D721Med (cell line): ENCODE measurements at regions not wholly inside any gene's neighbourhood (a gene's known extent, or its start where the extent isn't known, plus 50 kb on each side); places are given as distances from the start of the nearest gene placed in this dataset.

ENCODE experiments used
- DNase-seq: peaks from one replicate; pipeline ENCODE4 v3.0.0; 2011; ENCODE audit warnings: low spot score; ENCODE audit not compliant: insufficient read length
- FAIRE-seq: peaks from 2 replicates; lab custom pipeline; 2011; peaks lifted over from hg19 to GRCh38; lab: Jason Lieb, UNC
- CTCF ChIP-seq: IDR thresholded peaks from 2 replicates; pipeline ENCODE4 v1.5.1; 2012; ENCODE audit warnings: mild to moderate bottlenecking, control low read depth; ENCODE audit not compliant: insufficient read depth; ENCODE audit errors: missing control alignments

- TF ChIP-seq CTCF: no peak
- FAIRE-seq (no peak), DNase-seq (no peak)
Measured at GRCh38 chr9:75739884-75740611, 150.4 kb upstream of the PCSK5 start.

- DNase-seq (no peak), FAIRE-seq (no peak)
- no peak for TF ChIP-seq CTCF
Measured at GRCh38 chr9:75743855-75744254, 146.6 kb upstream of the PCSK5 start.

GRCh38 chr9:75754080-75754479 is 136.4 kb upstream of the PCSK5 start:
- DNase-seq (no peak), FAIRE-seq (no peak)
- no peak for TF ChIP-seq CTCF

GRCh38 chr9:75775166-75775565 is 115.3 kb upstream of the PCSK5 start:
- FAIRE-seq (no peak), DNase-seq (no peak)
- TF ChIP-seq CTCF: no peak

GRCh38 chr9:75775966-75776691 is 114.3 kb upstream of the PCSK5 start:
- no peak for TF ChIP-seq CTCF
- FAIRE-seq (no peak), DNase-seq (no peak)

GRCh38 chr9:75780185-75780584 is 110.3 kb upstream of the PCSK5 start:
- no peak for TF ChIP-seq CTCF
- DNase-seq (no peak), FAIRE-seq (no peak)

GRCh38 chr9:75788006-75788634 is 102.4 kb upstream of the PCSK5 start:
- no peak for DNase-seq
- FAIRE-seq: no peak
- no peak for TF ChIP-seq CTCF
